HG03442 (cell line): ENCODE measurements at regions not wholly inside any gene's neighbourhood (a gene's known extent, or its start where the extent isn't known, plus 50 kb on each side); places are given as distances from the start of the nearest gene placed in this dataset.

ENCODE experiments used
- ATAC-seq: cut with Tn5 transposase; IDR thresholded peaks from one replicate; pipeline ENCODE4 v1.9.1; 2021; ENCODE audit warnings: mild to moderate bottlenecking, moderate library complexity; ENCODE audit not compliant: unreplicated experiment

GRCh38 chr18:28961669-28962228 is 784.8 kb upstream of the CDH2 start:
- ATAC-seq = no peak

- ATAC-seq = no peak
Observed at GRCh38 chr18:28960146-28960545, 783.2 kb upstream of the CDH2 start.

GRCh38 chr18:28952339-28952738 is 775.4 kb upstream of the CDH2 start:
- no peak for ATAC-seq

- ATAC-seq = no peak
Observed at GRCh38 chr18:28947900-28948299, 771.0 kb upstream of the CDH2 start.

- no peak for ATAC-seq
Observed at GRCh38 chr18:28946471-28946870, 769.5 kb upstream of the CDH2 start.

- no peak for ATAC-seq
Observed at GRCh38 chr18:28922936-28923335, 746.0 kb upstream of the CDH2 start.

GRCh38 chr18:28916456-28916855 is 739.5 kb upstream of the CDH2 start:
- ATAC-seq = no peak

- ATAC-seq = no peak
Observed at GRCh38 chr18:28905509-28905908, 728.6 kb upstream of the CDH2 start.

- no peak for ATAC-seq
Observed at GRCh38 chr18:28904789-28905364, 727.9 kb upstream of the CDH2 start.

- ATAC-seq = no peak
Observed at GRCh38 chr18:28903306-28903705, 726.4 kb upstream of the CDH2 start.

GRCh38 chr18:28890791-28891190 is 713.9 kb upstream of the CDH2 start:
- ATAC-seq = no peak

GRCh38 chr18:28884304-28884703 is 707.4 kb upstream of the CDH2 start:
- ATAC-seq = no peak

GRCh38 chr18:28880856-28881255 is 703.9 kb upstream of the CDH2 start:
- no peak for ATAC-seq

GRCh38 chr18:28875059-28875458 is 698.1 kb upstream of the CDH2 start:
- no peak for ATAC-seq

- no peak for ATAC-seq
Observed at GRCh38 chr18:28863396-28863795, 686.5 kb upstream of the CDH2 start.

GRCh38 chr18:28858248-28858647 is 681.3 kb upstream of the CDH2 start:
- no peak for ATAC-seq

GRCh38 chr18:28855989-28856388 is 679.1 kb upstream of the CDH2 start:
- ATAC-seq = no peak

- no peak for ATAC-seq
Observed at GRCh38 chr18:28855524-28855923, 678.6 kb upstream of the CDH2 start.

GRCh38 chr18:28854964-28855363 is 678.0 kb upstream of the CDH2 start:
- ATAC-seq = no peak

- no peak for ATAC-seq
Observed at GRCh38 chr18:28846958-28847357, 670.0 kb upstream of the CDH2 start.

GRCh38 chr18:28837100-28837499 is 660.2 kb upstream of the CDH2 start:
- no peak for ATAC-seq

GRCh38 chr18:28834889-28835288 is 658.0 kb upstream of the CDH2 start:
- no peak for ATAC-seq

- ATAC-seq = no peak
Observed at GRCh38 chr18:28831908-28832307, 655.0 kb upstream of the CDH2 start.
